ENCODE measurements at regions not wholly inside any gene's neighbourhood (a gene's known extent, or its start where the extent isn't known, plus 50 kb on each side); places are given as distances from the start of the nearest gene placed in this dataset.
"Not testable (repeated sequence)": the region's sequence is repeated elsewhere in the genome, so short reads cannot be mapped to it uniquely, and the experiment has no call there.

- no peak for TF ChIP-seq CTCF (IDR thresholded peaks at IDR 0.05; ENCODE audit: insufficient read depth, low read depth, low read length)
- DNase-seq (ENCODE audit: low read depth) = no peak
- no peak overlapping the region for H3K4me3 ChIP-seq (ENCODE audit: low read depth, low read length)
Observed at GRCh38 chr12:111126331-111126730, 206.0 kb upstream of the MYL2 start.

DNA sequence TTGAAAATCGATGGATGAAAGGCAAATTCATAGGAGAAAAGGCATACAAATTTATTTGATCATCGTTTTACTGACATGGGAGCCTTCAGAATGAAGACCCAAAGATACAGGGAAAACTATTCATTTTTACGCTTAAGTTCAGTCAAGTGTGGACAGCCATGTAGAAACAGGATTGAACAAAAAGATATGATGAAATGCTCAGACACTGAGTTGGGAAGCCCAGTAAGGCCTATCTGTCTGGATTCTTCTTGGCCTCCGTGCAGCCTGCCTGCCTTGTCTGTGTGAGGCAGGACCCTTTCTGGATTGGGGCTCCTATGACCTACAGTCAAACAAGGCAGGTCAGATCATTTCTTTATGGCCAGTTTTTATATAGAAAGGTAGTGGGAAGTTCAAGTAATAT is 203.8 kb upstream of the MYL2 start:
- DNase-seq (ENCODE audit: low read depth) = no peak
- no peak for TF ChIP-seq CTCF (IDR thresholded peaks at IDR 0.05; ENCODE audit: insufficient read depth, low read depth, low read length)
- no peak overlapping the region for H3K4me3 ChIP-seq (ENCODE audit: low read depth, low read length)

GRCh38 chr12:111123390-111123789 is 203.0 kb upstream of the MYL2 start:
- TF ChIP-seq CTCF (IDR thresholded peaks at IDR 0.05; ENCODE audit: insufficient read depth, low read depth, low read length) = no peak
- no peak for DNase-seq (ENCODE audit: low read depth)
- H3K4me3 ChIP-seq (ENCODE audit: low read depth, low read length) = no peak overlapping the region

DNA sequence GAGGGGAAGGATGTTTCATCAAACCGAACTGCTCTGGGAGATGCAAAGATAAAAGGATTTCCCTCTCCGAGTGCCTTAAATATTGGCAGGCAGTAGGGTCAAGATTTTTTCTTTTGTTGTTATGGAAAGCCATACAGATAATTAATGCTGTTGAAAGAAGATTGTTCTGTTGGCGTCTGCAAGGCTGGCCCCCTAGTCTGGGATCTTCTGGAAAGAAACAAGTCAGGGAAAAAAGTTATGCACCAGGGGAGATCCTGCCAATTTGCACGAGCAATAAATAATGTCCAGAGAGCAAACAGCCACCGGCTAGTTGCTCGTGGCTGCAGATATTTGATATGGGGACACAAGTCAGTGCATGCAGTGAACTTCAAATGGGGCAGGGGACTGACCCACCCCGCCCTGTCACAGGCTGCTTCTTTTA is 202.1 kb upstream of the MYL2 start:
- TF ChIP-seq CTCF (IDR thresholded peaks at IDR 0.05; ENCODE audit: insufficient read depth, low read depth, low read length) = no peak
- no peak for DNase-seq (ENCODE audit: low read depth)
- H3K4me3 ChIP-seq (ENCODE audit: low read depth, low read length) = no peak overlapping the region

DNA sequence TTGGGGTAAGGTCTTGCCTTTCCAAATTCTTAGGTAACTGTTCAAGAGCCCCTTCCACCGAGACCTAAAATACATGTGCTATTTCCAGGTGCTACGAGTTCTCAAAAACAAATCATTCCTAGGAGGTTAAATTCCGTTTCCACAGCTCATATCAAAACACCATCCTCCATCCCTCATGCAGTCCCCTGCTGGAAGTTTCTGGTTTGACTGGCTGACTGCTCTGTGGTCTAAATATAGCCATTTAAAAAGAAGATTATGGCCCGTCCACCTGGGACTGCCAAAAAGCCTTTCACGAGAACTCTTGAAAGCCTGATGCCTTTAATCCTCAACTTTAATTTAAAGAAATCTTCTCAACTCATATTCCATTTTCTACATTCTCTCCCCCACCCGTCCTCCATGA is 201.5 kb upstream of the MYL2 start:
- no peak overlapping the region for H3K4me3 ChIP-seq (ENCODE audit: low read depth, low read length)
- DNase-seq (ENCODE audit: low read depth) = no peak
- no peak for TF ChIP-seq CTCF (IDR thresholded peaks at IDR 0.05; ENCODE audit: insufficient read depth, low read depth, low read length)

- no peak for DNase-seq (ENCODE audit: low read depth)
- no peak for TF ChIP-seq CTCF (IDR thresholded peaks at IDR 0.05; ENCODE audit: insufficient read depth, low read depth, low read length)
Observed at GRCh38 chr12:111120578-111120977, 200.2 kb upstream of the MYL2 start.

GRCh38 chr12:111117017-111117416 is 196.6 kb upstream of the MYL2 start:
- no peak overlapping the region for H3K4me3 ChIP-seq (ENCODE audit: low read depth, low read length)
- no peak for TF ChIP-seq CTCF (IDR thresholded peaks at IDR 0.05; ENCODE audit: insufficient read depth, low read depth, low read length)
- DNase-seq (ENCODE audit: low read depth) = no peak

More at GRCh38 chr12:111120578-111120977, 200.2 kb upstream of the MYL2 start:
- H3K4me3 ChIP-seq (ENCODE audit: low read depth, low read length) = no peak overlapping the region

DNA sequence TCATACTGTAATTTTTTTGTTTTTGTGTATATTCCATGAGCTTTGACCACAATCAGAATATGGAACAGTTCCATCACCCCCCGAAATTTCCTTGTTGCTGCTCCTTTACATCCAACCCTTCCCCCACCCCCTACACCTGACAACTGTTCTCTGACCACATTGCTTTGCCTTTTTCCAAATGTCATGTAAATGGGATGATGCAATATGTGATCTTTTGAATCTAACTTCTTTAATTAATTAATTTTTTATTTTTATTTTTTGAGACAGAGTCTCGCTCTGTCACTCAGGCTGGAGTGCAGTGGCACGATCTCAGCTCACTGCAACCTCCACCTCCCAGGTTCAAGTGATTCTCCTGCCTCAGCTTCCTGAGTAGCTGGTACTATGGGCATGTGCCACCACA is 192.9 kb upstream of the MYL2 start:
- not testable (repeated sequence) for H3K4me3 ChIP-seq (ENCODE audit: low read depth, low read length); DNase-seq (ENCODE audit: low read depth)

Data from fibroblast of villous mesenchyme (primary cell).